ENCODE measurements at regions not wholly inside any gene's neighbourhood (a gene's known extent, or its start where the extent isn't known, plus 50 kb on each side); places are given as distances from the start of the nearest gene placed in this dataset.

DNA sequence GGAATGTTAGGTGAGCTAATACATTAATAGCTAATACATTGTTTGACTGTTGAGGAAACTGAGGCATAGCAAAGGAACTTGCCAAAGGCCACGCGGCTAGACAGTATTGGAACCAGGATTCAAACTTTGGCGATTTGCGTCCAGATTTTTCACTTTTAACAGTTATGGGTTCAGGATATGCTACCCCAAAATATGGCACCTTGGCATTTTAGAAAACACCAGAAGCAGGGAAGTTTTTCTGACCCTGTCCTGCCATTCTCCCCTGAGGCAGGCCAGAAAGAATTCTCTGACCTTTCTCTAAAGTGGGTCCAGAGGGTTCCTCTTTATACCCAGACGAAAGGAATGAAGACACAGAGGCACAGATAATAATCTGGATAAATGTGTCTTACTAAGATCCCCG lies 166.9 kb downstream of the MYCN start:
- TF ChIP-seq ELF4 (IDR thresholded peaks at IDR 0.05) = no peak
- no peak for TF ChIP-seq FOXK2 (IDR thresholded peaks at IDR 0.05)
- no peak for TF ChIP-seq CTBP1 (IDR thresholded peaks at IDR 0.05; ENCODE audit: borderline replicate concordance)
- TF ChIP-seq FOXA1 (IDR thresholded peaks at IDR 0.05) = no peak
- no peak for TF ChIP-seq SP1 (IDR thresholded peaks at IDR 0.05)
- TF ChIP-seq HDGF (IDR thresholded peaks at IDR 0.05; ENCODE audit: borderline replicate concordance) = no peak
- TF ChIP-seq ARNT (IDR thresholded peaks at IDR 0.05) = no peak
- no peak for TF ChIP-seq NFRKB (IDR thresholded peaks at IDR 0.05)
- no peak for TF ChIP-seq SUZ12 (IDR thresholded peaks at IDR 0.05)
- no peak for TF ChIP-seq BHLHE40 (IDR thresholded peaks at IDR 0.05; ENCODE audit: borderline replicate concordance)
- no peak for TF ChIP-seq ZNF384 (IDR thresholded peaks at IDR 0.05)
- no peak for TF ChIP-seq L3MBTL2 (conservative IDR thresholded peaks at IDR 0.05)
- no peak for TF ChIP-seq TARDBP (IDR thresholded peaks at IDR 0.05)
- TF ChIP-seq FOXM1 (IDR thresholded peaks at IDR 0.05; ENCODE audit: borderline replicate concordance) = no peak
- TF ChIP-seq LEF1 (IDR thresholded peaks at IDR 0.05; ENCODE audit: borderline replicate concordance) = no peak
- TF ChIP-seq, protein P1, sequence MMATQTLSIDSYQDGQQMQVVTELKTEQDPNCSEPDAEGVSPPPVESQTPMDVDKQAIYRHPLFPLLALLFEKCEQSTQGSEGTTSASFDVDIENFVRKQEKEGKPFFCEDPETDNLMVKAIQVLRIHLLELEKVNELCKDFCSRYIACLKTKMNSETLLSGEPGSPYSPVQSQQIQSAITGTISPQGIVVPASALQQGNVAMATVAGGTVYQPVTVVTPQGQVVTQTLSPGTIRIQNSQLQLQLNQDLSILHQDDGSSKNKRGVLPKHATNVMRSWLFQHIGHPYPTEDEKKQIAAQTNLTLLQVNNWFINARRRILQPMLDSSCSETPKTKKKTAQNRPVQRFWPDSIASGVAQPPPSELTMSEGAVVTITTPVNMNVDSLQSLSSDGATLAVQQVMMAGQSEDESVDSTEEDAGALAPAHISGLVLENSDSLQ (IDR thresholded peaks at IDR 0.05) = no peak
- ChIA-PET POLR2A (no interaction called here), CTCF (no interaction called here)
- DNase-seq (ENCODE audit: extremely low spot score) = no peak

DNA sequence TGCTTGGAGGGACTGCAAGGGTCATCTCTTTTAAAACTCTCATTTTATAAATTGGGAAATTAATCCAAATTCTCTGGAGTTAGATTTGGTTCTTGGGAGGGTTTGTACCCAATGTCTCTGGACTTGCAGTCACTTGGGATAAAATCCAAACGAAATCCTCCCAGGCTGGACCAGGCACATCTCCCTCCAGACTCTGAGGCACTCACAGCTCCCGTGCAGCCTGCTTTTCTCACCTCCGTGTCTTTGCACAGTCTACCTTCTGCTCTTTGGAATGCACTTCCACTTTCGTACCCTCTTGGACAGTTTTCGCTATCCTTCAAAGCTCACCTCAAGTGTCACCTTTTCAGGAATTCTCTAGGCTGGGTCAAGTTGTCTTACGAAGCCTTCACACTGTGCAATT lies 166.3 kb downstream of the MYCN start:
- ChIA-PET POLR2A (no interaction called here), CTCF (no interaction called here)
- DNase-seq (ENCODE audit: extremely low spot score) = no peak
- TF ChIP-seq FOXK2 (IDR thresholded peaks at IDR 0.05) (no peak), ARNT (IDR thresholded peaks at IDR 0.05) (no peak), NFRKB (IDR thresholded peaks at IDR 0.05) (no peak)

DNA sequence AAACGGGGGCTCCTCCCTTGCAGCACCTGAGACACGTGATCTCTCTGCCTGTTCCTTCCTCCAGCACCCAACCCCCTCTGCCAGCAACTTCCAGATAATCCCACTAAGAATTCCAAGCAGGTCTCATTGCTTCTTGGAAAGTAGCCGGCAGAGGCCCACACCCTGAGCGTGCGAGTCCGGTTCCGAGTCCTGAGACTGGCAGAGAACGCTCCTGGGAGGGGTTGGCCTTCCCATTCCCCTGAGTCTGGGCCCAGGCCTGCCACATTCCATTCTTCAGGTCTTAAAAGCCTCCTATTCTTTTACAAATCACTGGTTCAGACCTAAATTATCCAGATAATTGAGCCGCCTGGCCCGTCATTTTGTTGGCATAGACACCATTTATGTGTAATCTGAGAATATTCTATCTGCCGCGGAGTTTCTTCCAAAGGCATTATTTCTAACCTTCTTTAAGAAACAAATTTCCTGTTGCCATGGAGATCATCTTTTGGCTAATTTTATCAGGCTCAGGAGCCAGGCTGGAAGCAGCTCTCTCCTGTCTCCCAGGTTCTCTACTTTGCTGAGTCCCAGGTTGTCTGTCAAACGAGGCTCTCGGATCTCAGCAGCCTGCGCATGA lies 165.4 kb downstream of the MYCN start:
- POLR2A ChIA-PET = no interaction called here
- CTCF ChIA-PET = interaction anchor here (0.6 kb wide), 1 partner anchor 13 kb away, joined by 3 read pairs; no protein-coding TSS in a partner anchor
- DNase-seq (ENCODE audit: extremely low spot score) = no peak
- TF ChIP-seq FOXK2 (IDR thresholded peaks at IDR 0.05) (no peak), FOXM1 (IDR thresholded peaks at IDR 0.05; ENCODE audit: borderline replicate concordance) (no peak), SUZ12 (IDR thresholded peaks at IDR 0.05) (no peak), BHLHE40 (IDR thresholded peaks at IDR 0.05; ENCODE audit: borderline replicate concordance) (no peak), SP1 (IDR thresholded peaks at IDR 0.05) (no peak), ARNT (IDR thresholded peaks at IDR 0.05) (no peak), NFRKB (IDR thresholded peaks at IDR 0.05) (no peak), CTBP1 (IDR thresholded peaks at IDR 0.05; ENCODE audit: borderline replicate concordance) (no peak), LEF1 (IDR thresholded peaks at IDR 0.05; ENCODE audit: borderline replicate concordance) (no peak), FOXA1 (IDR thresholded peaks at IDR 0.05) (no peak), ZNF384 (IDR thresholded peaks at IDR 0.05) (no peak), TARDBP (IDR thresholded peaks at IDR 0.05) (no peak), HDGF (IDR thresholded peaks at IDR 0.05; ENCODE audit: borderline replicate concordance) (no peak), ELF4 (IDR thresholded peaks at IDR 0.05) (no peak), L3MBTL2 (conservative IDR thresholded peaks at IDR 0.05) (no peak)
- TF ChIP-seq, protein P1 (IDR thresholded peaks at IDR 0.05) = no peak

DNA sequence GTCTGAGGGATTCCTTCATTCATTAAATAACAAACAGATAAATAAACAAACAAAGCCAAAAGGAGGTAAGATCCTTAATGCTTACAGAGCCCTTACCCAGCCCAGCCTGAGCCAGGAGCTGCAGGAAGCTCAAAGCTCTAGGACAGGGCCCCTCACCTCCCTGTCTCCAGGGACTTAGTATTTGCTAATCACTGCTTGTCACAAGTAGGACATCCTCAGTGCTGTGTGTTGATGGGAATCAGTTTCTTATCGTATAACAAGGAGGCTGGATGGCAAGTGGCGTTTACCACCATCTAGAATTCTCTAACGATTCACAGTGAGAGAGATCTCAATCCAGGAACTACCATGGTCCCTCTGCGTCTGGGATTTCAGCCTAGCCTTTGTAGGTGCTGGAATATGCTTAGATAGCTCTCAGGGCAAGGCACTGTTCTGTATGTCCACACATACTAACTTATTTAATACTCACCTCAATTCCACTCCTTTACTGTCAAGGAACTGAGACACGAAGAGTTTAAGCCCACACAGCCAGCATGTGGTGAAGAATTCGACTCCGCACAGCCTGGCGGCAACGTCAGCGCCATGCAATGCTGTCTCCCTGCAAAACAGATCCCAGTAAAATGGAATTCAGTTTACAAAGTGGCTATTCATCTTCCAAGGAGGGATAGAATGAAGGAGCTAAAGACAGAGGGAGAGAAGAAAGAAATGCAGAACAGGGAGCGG lies 164.8 kb downstream of the MYCN start:
- POLR2A ChIA-PET = no interaction called here
- DNase-seq (ENCODE audit: extremely low spot score) = no peak
- CTCF ChIA-PET = interaction anchor here (0.6 kb wide), 1 partner anchor 14 kb away, joined by 3 read pairs; no protein-coding TSS in a partner anchor
- TF ChIP-seq, protein P1 (IDR thresholded peaks at IDR 0.05) = no peak
- TF ChIP-seq HDGF (IDR thresholded peaks at IDR 0.05; ENCODE audit: borderline replicate concordance) (no peak), BHLHE40 (IDR thresholded peaks at IDR 0.05; ENCODE audit: borderline replicate concordance) (no peak), NFRKB (IDR thresholded peaks at IDR 0.05) (no peak), CTBP1 (IDR thresholded peaks at IDR 0.05; ENCODE audit: borderline replicate concordance) (no peak), FOXK2 (IDR thresholded peaks at IDR 0.05) (no peak)

DNA sequence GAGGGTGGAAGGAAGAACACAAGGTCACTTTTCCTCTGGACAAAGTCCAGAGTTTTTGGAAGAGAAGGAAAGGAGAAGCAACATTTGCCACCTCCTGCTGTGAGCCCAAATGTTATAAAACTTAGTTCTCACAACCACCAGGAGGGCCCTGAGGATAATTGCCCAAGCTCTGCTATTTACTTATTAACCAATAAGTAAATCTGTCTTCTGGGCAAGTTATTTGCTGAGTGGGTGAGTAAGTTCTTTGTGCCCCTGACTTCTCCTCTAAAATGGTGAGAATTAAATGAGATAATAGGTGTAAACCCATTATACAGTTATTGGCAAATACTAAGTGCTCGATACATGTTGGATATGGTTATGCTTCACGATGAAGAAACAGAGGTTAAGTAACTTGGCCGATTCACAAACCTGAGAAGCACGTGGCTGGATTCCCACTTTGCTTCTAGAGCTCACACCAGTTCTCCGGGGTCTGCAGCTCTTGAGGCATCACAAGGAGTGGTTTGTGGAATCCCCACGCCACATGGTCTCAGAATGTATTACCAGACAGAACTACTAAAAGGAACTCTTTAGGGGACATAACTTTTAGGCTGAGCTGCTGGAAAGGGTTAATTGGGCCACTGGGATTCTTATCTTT lies 164.1 kb downstream of the MYCN start:
- TF ChIP-seq SUZ12 (IDR thresholded peaks at IDR 0.05) (no peak), LEF1 (IDR thresholded peaks at IDR 0.05; ENCODE audit: borderline replicate concordance) (no peak), FOXA1 (IDR thresholded peaks at IDR 0.05) (no peak), BHLHE40 (IDR thresholded peaks at IDR 0.05; ENCODE audit: borderline replicate concordance) (no peak), L3MBTL2 (conservative IDR thresholded peaks at IDR 0.05) (no peak)
- ChIA-PET POLR2A (no interaction called here), CTCF (no interaction called here)
- DNase-seq (ENCODE audit: extremely low spot score) = no peak

DNA sequence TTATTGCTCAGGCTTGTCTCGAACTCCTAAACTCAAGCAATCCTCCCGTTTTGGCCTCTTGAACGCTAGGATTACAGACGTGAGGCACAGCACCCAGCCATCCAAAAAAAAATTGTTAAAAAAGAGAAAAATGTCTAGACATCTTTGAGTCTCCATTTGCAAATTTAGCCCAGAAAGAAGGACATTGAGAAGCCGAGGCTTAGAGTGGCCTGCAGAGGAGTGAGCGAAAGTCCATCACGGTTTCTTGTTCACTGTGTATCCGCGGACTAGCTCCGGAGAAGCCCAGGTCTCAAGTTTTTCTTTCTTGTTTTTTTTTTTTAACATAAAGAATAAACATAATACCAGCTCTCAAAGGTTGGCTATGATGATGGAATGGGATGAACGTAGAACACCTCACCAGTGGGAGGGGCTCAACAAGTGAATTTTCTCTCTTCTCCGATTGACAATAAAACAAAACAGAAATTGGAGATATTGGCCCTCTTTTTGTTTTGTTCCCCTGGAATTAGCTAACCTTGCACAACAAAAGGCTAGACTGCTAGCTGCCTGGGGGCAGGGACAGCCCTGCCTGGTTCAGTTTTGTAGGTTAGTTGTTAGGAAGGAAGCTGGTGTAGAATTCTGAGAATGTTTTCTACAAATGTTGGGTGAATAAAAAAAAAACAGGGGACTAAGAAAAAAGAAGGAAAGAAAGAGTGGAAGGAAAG lies 163.4 kb downstream of the MYCN start:
- POLR2A ChIA-PET = no interaction called here
- DNase-seq (ENCODE audit: extremely low spot score) = no peak
- TF ChIP-seq ELF4 (IDR thresholded peaks at IDR 0.05) (no peak), TARDBP (IDR thresholded peaks at IDR 0.05) (no peak), ZNF384 (IDR thresholded peaks at IDR 0.05) (no peak), FOXA1 (IDR thresholded peaks at IDR 0.05) (no peak), LEF1 (IDR thresholded peaks at IDR 0.05; ENCODE audit: borderline replicate concordance) (no peak), SP1 (IDR thresholded peaks at IDR 0.05) (no peak), SUZ12 (IDR thresholded peaks at IDR 0.05) (no peak), FOXK2 (IDR thresholded peaks at IDR 0.05) (no peak), FOXM1 (IDR thresholded peaks at IDR 0.05; ENCODE audit: borderline replicate concordance) (no peak), ARNT (IDR thresholded peaks at IDR 0.05) (no peak), L3MBTL2 (conservative IDR thresholded peaks at IDR 0.05) (no peak), CTBP1 (IDR thresholded peaks at IDR 0.05; ENCODE audit: borderline replicate concordance) (no peak)
- TF ChIP-seq, protein P1 (IDR thresholded peaks at IDR 0.05) = no peak
- CTCF ChIA-PET = no interaction called here
